ENCODE measurements at regions not wholly inside any gene's neighbourhood (a gene's known extent, or its start where the extent isn't known, plus 50 kb on each side); places are given as distances from the start of the nearest gene placed in this dataset.

DNA sequence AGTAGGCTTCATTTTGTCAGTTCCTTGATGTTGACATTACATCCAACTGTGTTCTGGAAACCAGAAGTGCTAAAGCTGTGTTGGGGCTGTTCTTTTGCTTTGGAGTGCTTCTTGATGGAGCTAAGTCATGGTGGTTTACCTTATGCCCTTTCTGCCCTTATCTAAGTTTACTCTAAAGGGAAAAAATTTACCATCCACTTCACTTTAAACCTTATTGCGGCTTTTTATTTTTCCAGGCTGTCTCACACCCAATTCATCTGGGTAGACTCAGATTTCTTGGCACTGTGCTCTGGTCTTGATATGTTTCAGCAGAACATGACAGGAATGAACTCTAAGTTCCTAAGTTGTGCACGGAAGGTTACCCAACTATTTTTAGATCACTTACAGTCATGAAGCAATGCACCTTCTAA lies 104.7 kb upstream of the TTC29 start:
- TF ChIP-seq POLR2A (IDR thresholded peaks at IDR 0.05): no peak
- TF ChIP-seq, protein P1, sequence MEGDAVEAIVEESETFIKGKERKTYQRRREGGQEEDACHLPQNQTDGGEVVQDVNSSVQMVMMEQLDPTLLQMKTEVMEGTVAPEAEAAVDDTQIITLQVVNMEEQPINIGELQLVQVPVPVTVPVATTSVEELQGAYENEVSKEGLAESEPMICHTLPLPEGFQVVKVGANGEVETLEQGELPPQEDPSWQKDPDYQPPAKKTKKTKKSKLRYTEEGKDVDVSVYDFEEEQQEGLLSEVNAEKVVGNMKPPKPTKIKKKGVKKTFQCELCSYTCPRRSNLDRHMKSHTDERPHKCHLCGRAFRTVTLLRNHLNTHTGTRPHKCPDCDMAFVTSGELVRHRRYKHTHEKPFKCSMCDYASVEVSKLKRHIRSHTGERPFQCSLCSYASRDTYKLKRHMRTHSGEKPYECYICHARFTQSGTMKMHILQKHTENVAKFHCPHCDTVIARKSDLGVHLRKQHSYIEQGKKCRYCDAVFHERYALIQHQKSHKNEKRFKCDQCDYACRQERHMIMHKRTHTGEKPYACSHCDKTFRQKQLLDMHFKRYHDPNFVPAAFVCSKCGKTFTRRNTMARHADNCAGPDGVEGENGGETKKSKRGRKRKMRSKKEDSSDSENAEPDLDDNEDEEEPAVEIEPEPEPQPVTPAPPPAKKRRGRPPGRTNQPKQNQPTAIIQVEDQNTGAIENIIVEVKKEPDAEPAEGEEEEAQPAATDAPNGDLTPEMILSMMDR (IDR thresholded peaks at IDR 0.05): no peak
- no peak for TF ChIP-seq EP300 (IDR thresholded peaks at IDR 0.05)
